ENCODE measurements at regions not wholly inside any gene's neighbourhood (a gene's known extent, or its start where the extent isn't known, plus 50 kb on each side); places are given as distances from the start of the nearest gene placed in this dataset.

- TF ChIP-seq CTCF (IDR thresholded peaks at IDR 0.05; ENCODE audit: poor library complexity): no peak
- TF ChIP-seq EZH2phosphoT487 (IDR thresholded peaks at IDR 0.05; ENCODE audit: low read depth, severe bottlenecking, unreplicated experiment): no peak
Observed at GRCh38 chr3:95758707-95759106, 1055.7 kb upstream of the EPHA6 start.
